Left renal pelvis (tissue), 4 donors: ENCODE measurements at regions not wholly inside any gene's neighbourhood (a gene's known extent, or its start where the extent isn't known, plus 50 kb on each side); places are given as distances from the start of the nearest gene placed in this dataset.

ENCODE experiments used
- DNase-seq, 4 donors: peaks; one replicate each; pipeline ENCODE4 v3.0.0-alpha.2; 2013; ENCODE audit warnings: low read depth in 4 of 4, low spot score in 3 of 4

DNA sequence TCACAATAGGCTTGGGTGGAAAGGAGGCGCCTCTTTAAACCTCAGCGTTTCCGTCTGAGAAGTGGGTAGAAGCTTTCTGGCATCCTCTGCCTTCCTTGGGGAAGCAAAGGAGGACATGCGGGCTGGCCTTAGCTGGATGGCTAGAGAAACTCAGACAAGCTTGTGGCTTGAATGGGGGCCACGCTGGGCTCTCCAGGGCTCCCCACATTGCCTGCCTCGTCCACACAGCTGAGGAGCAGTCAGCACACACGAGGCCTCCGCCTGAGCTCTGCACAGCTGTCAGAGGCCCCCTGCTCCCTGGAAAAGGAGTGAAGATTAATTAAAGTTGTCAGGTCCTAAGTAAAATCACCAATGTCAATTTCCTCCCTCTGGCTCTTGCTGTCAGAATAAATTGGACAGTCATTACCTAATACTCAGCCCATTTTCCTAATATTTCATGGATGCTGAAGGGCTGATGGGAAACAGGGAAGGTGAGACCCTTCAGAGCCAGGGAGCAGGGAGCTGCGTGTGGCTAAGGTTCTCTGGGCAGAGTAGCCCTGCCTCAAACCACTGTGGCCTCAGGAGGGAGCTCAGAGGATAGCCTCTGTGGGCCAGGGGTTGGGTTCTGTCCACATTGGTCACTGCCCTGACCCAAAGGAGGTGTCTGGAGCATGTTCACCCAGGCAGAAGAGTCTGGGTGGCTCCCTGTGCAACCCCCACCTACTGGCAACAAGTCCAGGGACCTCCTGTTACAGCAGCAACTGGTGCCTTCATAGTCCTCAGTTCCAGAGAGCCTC lies 118.3 kb upstream of the CD82 start:
- no peak for DNase-seq

DNA sequence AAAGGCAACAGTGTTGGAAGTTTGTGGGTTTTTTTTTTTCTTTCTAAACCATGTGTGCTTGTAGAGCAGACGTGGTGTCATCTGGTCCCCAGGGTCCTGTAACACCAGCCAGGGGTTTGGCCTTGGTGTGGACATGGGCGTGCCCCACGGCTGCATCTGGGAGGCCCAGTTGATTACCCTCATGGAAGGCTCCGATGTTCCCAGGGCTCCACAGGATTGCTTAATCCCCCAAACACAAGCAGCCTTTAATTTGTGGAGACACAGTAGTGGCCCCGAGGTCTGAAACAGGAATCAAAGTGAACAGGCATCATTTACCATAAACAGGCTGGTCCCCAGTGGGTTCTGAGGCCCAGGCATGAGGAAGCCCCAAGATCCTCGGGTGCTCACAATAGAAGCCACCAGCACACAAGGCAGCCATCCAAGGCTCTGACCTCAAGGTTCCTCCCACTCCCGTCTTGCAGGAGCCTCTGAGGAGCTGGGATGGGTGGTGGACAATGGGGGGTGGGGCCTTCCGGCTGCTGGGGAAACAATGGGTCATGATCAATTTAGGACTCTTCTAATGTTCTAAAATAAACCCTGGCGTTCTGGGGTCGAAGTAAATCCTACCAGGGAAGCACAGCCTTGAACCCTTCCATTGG lies 115.0 kb upstream of the CD82 start:
- no peak for DNase-seq

DNA sequence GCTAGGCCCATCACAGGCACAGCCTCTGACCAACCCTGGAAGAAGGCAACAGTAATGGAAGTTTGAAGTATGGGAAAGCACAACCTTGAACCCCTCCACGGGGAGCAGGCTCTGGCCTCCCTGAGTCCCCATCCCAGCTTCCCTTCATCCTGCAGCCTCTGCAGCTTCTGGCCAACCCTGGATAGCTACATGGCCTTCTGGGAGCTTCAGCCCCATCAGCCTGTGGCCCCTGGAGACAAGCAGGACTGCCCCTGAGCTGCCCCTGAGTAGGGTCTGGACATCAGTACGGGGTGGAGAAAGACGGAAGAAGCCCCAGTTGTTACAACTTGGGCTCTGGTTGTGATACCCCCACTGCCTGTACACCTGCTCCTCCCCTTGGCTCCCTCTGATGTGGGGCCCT lies 113.8 kb upstream of the CD82 start:
- DNase-seq: no peak

DNA sequence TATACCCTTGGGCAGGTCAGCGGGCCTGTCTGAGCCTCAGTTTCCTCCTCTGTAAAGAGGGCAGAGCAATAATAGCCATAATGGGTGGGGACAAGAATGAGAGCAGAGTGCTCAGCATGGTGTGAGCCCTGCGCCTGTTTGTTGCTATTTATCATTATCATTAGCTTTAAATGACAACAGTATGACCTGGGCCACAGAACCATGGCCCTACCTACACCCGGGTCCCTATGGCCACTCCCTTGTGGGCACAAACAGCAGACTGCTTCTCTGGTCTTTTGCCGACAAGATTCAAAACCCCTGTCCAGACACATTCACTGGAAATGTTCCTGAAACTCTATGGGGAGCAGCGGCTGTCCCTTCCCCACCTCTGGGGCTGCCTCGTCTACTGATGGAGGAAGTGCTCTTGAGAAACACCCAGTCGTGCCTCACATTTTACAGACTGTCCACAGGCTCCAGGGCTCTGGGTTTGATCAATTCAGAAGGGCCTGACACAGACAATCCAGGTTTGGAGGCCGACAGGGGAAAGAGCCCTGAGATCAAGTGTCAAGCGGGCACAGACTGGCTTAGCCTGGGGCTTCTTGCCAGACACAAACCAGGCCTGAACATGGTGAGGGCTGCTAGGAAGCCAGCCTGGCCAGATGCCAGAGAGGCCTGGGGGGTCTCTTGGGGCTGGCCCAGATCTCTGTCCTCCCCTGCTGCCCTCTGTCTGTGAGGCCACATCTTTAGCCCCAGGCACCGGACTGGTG lies 112.5 kb upstream of the CD82 start:
- DNase-seq: no peak

DNA sequence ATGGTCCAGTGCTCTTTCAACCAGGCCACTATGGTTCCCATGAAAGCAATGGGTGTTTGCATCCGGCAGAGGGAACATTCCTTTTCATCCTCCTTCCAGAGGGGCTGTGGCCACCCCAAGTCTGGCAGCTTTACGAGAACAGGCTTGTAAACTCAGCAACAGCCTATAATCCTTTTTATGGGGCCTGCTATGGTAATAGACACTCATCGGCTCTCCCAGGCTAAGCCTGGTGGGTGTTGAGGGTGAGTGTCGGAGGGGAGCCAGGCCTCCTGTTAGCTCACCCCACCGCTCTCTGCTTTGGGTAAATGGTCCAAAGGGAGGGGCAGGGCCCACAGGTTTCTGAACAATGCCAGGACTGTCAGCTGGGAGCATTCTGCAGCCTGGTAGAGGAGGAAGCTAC lies 111.6 kb upstream of the CD82 start:
- DNase-seq: no peak

DNA sequence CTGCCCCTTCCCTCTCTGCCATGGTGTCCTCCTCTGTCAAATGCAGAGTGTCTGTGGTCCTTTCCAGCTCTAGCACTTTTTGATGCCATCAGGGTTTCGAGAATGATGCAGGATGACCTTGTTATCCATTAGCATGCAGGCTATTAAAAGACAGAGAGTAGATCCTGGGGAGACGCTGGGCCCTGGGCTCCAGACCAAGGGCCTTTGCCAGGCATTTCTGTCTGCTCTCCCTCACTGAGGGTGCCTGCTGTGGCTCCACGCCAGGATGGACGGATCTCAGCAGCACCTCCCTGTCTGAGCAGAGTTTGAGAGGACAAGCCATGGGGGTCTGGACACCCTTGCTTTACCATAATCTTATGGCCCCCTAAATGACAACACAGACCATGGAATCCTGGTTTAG lies 110.8 kb upstream of the CD82 start:
- no peak for DNase-seq

DNA sequence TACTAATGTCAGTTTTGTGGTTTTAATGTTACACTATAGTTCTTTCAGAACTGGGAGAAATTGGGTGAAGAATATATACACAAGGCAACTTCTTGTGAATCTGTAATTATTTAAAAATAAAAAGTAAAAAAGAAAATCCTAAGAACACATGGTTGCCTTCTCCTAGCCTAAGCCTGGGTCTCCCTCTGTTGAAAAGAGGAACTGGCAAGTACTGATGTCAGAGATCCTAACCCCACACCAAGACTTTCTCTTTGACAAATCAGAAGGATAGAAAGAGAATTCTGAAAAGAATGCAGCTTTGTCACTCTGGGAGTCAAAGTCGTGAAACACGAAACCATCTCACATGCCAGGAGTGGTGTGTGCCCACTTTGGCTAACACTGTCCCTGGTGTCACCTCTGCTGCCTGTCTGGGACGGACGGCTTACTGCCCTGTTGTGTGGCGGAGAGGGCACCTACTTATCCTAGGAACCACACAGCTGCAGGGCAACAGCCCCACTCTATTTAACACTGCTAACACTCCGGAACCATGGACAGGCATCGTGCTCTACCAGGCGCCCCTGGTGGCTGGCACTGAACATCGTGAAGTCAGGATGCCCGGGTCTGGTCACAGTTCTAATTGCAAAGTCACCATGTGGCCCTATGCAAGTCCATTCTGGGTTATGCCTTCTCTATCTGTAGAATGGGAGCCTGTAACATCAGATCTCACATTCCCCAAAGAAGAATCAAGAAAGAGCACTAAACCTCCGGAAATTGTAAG lies 108.7 kb upstream of the CD82 start:
- no peak for DNase-seq

DNA sequence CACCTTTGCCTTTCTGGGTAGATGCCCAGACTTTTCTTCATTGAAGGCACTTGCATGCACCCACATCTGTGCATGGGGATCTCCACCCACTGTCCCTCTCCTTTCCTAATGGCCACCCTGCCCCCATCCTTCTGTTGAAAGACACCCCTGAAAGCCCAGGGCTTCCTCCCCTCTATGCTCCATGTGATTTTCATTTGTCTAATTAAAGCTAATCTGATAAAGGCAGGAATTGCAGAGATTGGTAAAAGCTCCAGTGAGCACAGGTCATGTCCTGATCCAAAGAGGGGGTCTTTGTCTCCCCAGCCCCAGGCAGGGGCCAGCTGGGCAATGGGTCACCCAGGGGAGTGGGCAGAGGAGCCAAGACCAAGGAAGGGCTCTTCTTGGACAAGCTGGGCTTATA lies 107.6 kb upstream of the CD82 start:
- no peak for DNase-seq

DNA sequence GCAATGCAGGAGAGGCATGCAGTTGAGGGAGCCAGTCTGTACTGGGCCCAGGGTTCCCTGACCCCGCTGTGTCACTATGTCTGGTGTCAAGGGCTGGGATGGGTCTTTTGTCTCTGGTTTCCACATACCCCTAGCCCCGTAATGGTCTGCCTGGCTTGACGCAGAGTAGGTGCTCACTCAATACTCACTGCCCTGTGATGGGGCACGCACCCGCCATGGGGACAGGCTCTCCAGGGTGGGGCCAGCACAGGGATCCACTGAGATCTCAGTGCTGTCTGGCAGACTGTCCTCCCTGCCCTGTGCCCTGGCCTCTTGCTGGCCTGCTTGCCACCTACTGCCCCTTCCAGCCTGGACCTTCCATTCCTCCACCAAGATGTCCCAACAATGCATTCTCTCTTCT lies 101.7 kb upstream of the CD82 start:
- DNase-seq: no peak

DNA sequence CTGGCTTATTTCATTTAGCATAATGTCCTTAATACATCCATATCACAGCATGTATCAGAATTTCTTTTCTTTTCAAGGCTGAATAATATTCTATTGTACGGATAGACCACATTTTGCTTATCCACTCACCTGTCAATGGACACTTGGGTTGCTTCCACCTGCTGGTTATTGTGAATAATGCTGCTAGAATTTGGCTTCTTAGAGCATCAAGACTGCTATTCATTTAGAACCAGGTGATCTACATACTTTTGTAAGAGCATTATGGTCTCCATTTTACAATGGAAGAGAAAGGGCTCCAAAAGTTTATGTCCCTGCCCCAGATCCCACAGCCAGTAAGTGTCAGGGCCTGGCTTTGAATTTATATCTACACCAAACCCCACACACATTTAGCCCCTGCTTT lies 100.7 kb upstream of the CD82 start:
- no peak for DNase-seq

DNA sequence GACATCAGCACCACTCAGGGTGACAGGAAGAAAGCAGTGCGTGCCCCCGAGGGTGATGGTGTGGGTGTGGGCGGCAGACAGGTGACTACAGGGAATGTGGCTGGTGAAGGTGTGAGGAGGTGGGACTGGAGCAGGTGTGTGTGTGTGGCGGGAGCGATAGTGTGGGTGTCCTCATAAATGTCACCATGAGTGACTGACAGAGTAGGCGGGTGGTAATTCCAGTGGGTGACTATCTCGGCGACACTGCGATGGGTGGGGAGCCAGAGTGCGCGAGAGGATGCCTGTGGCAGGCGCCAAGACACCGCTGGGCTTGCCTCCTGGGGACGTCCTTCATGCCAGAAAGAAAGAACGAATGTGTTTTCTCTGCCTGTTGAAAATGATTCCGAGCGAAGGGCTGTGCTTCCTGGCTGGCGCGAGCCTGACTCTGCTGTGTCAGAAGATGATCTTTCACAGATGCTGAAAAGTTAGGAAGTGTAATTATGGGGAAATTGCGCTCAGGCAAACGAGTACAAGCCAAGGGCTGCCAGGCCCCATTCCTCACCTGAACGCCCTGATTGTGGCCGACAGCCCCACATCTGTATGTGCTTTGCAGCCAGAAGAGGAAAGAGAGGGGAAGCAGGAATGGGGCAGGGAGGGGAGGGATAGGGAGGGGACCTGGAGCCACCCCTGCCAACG lies 98.8 kb upstream of the CD82 start:
- no peak for DNase-seq

DNA sequence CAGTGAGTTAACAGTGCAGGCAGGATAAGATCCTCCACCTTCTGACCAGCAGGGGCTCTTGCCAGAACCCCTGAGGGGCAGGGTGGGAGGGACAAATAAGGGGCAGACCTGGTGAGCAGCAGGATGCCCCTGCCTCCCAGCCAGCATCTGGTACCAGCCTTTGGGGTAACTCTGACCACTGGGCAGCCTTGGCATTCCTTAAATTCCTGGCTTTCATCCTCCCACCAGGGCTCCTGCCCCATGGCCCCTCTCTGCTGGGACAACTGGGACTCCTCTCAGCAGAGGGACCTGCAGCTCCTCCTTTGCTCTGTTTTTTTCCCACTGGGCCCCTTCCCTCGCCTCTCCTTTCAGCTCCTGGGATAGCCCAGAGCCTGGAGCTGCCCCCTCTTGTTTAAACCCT lies 98.0 kb upstream of the CD82 start:
- DNase-seq: no peak

DNA sequence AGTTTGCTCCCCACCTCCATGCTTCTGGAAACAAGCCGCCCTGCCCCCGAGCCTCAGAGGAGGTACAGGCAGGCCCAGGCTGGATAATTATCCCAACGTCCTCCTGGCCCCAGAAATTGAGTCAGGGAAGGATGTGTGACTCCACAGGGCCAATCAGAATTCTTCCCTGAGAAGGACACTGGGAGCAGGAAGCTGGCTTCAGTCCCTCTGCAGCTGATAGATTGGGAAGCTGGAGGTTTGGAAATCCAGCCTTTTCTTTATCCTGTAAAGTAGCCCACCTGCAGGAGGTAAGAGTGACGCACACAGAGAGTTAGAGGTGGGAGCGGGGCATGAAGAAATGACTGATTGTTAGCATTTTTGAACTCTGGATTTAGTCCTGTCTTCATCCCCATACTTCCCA lies 97.5 kb upstream of the CD82 start:
- no peak for DNase-seq

DNA sequence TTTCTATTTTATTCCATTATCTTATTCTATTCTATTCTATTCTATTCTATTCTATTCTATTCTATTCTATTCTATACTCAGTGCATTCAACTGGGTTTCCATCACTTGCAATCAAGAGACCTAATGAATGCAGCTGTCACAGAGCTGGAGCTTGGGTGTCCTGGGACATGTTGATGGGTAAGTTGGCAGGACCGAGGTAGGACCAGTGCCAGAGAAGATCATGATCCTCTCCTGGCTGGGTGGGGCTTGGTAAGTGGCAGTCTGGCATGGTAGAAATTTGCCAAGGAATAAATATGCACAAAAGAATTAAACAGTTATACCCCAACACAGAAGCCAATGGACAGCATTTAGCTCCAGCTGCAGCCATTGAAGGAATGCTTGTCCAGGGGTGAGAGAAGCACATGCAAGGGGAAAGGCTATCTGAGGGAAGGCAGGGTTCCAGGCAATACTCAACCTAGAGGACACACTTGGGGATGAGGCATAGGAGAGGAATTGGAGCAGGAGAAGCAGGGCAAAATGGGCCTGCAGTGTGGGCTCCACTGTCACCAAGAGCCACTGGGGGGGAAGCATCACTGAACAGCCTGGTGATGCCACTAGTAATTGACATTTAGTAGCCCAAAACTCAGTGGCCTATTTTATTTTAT lies 97.0 kb upstream of the CD82 start:
- no peak for DNase-seq

DNA sequence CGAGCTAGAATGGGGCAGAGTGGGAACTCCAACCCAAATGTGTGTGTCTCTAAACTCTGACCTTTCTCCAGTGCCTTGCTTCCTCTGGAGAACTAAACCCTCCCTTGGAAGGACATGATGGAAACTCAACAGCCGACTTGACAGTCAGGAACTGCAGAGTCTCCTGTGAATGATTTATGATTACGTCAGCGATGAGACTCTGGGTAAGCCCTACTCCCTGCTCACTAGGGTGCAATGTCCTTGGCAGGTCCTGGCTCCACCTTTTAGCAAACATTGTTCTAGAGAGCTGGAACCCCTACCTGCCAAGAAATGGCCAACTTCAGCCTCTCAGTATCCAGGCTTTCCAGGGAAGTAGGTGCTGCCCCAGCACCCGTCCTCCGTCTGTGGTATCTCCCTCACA lies 96.1 kb upstream of the CD82 start:
- DNase-seq: no peak

DNA sequence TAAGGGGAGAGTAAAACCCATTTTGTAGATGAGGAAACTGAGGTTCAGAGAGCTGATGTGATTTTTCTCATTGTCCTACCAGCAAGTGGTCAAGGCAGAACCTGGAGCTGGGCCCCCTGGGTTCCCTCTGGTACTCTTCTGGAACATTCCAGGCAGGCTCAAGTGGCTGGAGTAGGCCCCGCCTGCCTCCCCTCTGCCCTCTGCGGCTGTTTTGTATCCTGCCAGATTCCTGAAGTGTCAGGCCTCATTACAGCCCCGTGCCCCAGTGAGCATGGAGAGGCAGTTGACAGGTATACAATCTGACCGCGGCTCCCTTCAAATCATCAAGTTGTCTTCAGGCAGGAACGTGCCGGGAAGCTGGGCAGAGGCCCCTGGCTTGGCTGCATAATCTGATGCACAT lies 94.6 kb upstream of the CD82 start:
- DNase-seq: no peak

DNA sequence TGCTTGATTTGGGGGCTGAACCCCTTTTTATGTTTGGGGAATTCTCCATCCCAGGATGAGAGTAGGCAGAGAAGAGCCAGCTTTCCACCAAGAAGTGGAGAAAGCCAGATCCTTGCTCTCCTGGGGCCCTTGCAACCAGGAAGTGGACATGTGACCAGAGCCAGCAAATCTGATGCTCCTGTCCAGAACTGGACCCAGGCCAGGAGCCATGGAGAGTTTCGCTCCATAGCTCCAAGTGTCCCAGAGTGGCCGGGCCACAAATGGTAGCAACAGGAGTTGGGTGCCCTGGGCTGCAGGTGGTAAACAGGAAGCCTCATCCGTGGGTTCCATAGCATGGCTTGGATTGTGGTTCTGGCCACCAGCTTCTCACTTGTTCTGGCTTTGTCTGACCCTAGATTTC lies 93.9 kb upstream of the CD82 start:
- DNase-seq: no peak

DNA sequence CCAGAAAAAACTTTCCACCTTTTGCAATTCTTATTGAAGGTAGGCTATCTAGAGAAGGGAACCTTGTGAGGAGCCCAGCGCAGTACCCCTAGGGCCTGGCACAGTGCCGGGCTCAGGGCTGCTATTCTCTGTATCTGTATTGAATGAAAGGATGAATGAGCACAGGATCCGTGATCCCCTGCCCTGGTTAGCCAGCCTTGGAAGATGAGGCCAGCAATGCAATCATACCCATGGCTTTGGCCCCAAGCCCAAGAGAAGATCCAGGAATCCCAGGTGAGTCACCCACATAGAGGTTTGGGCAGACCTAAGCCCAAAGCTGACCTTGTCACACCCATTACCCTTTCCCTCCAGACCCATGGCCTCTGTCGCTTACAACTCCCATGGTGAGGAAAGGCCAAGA lies 92.5 kb upstream of the CD82 start:
- no peak for DNase-seq

DNA sequence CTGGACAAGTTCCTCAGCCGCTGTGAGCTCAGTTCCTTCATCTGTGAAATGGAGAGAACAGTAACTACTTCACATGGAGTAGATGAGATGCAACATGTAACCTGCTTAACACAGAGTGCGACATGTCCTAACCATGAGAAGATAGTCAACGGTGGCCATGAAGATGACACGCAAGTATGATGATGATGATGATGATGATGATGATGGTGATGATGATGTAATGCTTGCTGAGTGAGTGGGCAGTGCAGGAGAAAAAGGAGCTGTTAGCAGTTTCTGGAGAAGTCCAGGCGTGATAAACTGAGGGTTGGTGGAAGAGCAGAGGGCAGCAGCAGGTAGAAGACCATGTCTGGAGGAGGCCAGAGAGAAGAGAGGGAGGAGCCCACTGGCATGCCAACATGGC lies 90.8 kb upstream of the CD82 start:
- DNase-seq: no peak

DNA sequence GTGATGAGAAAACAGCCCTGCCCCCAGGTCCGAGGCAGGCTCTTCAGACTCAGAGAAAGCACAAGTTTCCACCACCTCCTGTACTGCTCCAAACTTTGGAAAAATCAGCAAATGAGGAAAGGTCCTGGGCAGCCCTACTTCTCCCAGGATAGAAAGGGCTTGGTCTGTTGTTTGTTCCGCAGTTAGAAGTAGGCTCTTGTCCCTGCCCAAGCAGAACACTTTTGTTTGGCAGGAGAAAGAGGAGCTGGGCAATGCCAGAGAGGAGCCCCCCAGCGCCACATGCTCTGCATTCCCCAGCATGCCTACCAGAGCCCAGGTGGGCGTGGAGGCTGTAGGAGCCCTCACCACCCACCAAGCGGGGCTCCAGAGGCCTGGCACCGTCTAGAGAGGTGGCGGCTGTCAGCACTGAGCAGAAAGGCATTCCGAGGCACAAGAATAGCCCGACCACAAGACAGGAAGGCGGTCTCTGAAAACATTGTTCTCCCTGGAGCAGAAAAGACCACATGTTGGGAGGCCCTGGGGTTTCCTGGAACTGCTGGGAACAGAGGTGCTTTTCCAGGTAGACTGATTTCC lies 90.3 kb upstream of the CD82 start:
- no peak for DNase-seq
